Astrocyte (in vitro differentiated cells and primary cell): ENCODE measurements at regions not wholly inside any gene's neighbourhood (a gene's known extent, or its start where the extent isn't known, plus 50 kb on each side); places are given as distances from the start of the nearest gene placed in this dataset.

ENCODE experiments used
- DNase-seq: peaks from one replicate; pipeline ENCODE4 v3.0.0-alpha.2; 2010; ENCODE audit warnings: low read depth
- FAIRE-seq: peaks from 2 replicates; lab custom pipeline; 2011; peaks lifted over from hg19 to GRCh38; lab: Jason Lieb, UNC
- H2AFZ ChIP-seq: 2 replicates; pipeline ENCODE4 v1.6.0; 2012; ENCODE audit warnings: low read depth, low read length, inconsistent platforms
- H3K27ac ChIP-seq: 2 replicates; pipeline ENCODE4 v1.5.1; 2011; ENCODE audit warnings: low read depth, low read length, inconsistent platforms
- H3K27me3 ChIP-seq: 2 replicates; pipeline ENCODE4 v1.6.0; 2011; ENCODE audit warnings: low read length, inconsistent platforms; ENCODE audit not compliant: insufficient read depth
- H3K36me3 ChIP-seq: 2 replicates; pipeline ENCODE4 v1.5.1; 2011; ENCODE audit warnings: low read length, inconsistent platforms; ENCODE audit not compliant: insufficient read depth
- H3K4me1 ChIP-seq: 2 replicates; pipeline ENCODE4 v1.5.1; 2011; ENCODE audit warnings: low read length, inconsistent platforms; ENCODE audit not compliant: insufficient read depth
- H3K4me2 ChIP-seq: 2 replicates; pipeline ENCODE4 v1.6.0; 2012; ENCODE audit warnings: low read length, inconsistent platforms
- H3K4me3 ChIP-seq: 2 replicates; pipeline ENCODE4 v1.5.1; 2011; ENCODE audit warnings: low read depth, mild to moderate bottlenecking, low read length, inconsistent platforms; ENCODE audit not compliant: insufficient read depth
- H3K79me2 ChIP-seq: 2 replicates; pipeline ENCODE4 v1.6.0; 2012; ENCODE audit warnings: mild to moderate bottlenecking, low read length, inconsistent platforms; ENCODE audit not compliant: insufficient read depth
- H3K9ac ChIP-seq: 2 replicates; pipeline ENCODE4 v1.6.0; 2012; ENCODE audit warnings: mild to moderate bottlenecking, low read length, inconsistent platforms
- H3K9me3 ChIP-seq: 2 replicates; pipeline ENCODE4 v1.5.1; 2012; ENCODE audit warnings: low read depth, mild to moderate bottlenecking, low read length, inconsistent platforms; ENCODE audit not compliant: insufficient read depth
- H4K20me1 ChIP-seq: 2 replicates; pipeline ENCODE4 v1.6.0; 2012; ENCODE audit warnings: low read length, inconsistent platforms; ENCODE audit not compliant: insufficient read depth
- H3K27ac Mint-ChIP-seq: one replicate; pipeline ENCODE4 v1.8.0; 2021; ENCODE audit warnings: mild to moderate bottlenecking, mixed read lengths; ENCODE audit not compliant: unreplicated experiment
- H3K27me3 Mint-ChIP-seq: one replicate; pipeline ENCODE4 v1.8.0; 2021; ENCODE audit warnings: low read depth, mixed read lengths; ENCODE audit not compliant: unreplicated experiment
- H3K36me3 Mint-ChIP-seq: one replicate; pipeline ENCODE4 v1.8.0; 2021; ENCODE audit warnings: low read depth, mixed read lengths; ENCODE audit not compliant: unreplicated experiment
- H3K4me1 Mint-ChIP-seq: one replicate; pipeline ENCODE4 v1.8.0; 2021; ENCODE audit warnings: low read depth, mixed read lengths; ENCODE audit not compliant: unreplicated experiment
- H3K4me3 Mint-ChIP-seq: one replicate; pipeline ENCODE4 v1.8.0; 2021; ENCODE audit warnings: mild to moderate bottlenecking, moderate library complexity, mixed read lengths; ENCODE audit not compliant: unreplicated experiment
- H3K9me3 Mint-ChIP-seq: one replicate; pipeline ENCODE4 v1.8.0; 2021; ENCODE audit warnings: mild to moderate bottlenecking, mixed read lengths; ENCODE audit not compliant: unreplicated experiment
- CTCF ChIP-seq: IDR thresholded peaks from 2 replicates; pipeline ENCODE4 v1.5.1; 2011; ENCODE audit warnings: low read depth, mild to moderate bottlenecking, inconsistent platforms, low read length, moderate library complexity; ENCODE audit not compliant: insufficient read depth
- EZH2 ChIP-seq: IDR thresholded peaks from 2 replicates; pipeline ENCODE4 v1.6.1; 2012; ENCODE audit warnings: mild to moderate bottlenecking, low read length, inconsistent platforms; ENCODE audit not compliant: insufficient read depth

- Mint-ChIP-seq H3K36me3 (no peaks in the 10 kb centered on the region), H3K4me1 (no peaks in the 10 kb centered on the region), H3K4me3 (no peak overlapping the region), H3K27me3 (no peaks in the 10 kb centered on the region), H3K9me3 (no peaks in the 10 kb centered on the region), H3K27ac (no peak overlapping the region)
- H3K79me2 ChIP-seq, result no peaks in the 10 kb centered on the region
- TF ChIP-seq CTCF (no peak), EZH2 (no peak)
- H3K4me3 ChIP-seq, result no peak overlapping the region
- H3K27ac ChIP-seq, result no peak overlapping the region
- no peak overlapping the region for H3K4me2 ChIP-seq
- peaks cover 2% of the 10 kb centered on the region for H3K9me3 ChIP-seq
- no peaks in the 10 kb centered on the region for H3K27me3 ChIP-seq
- FAIRE-seq, result no peak
- H2AFZ ChIP-seq, result no peak overlapping the region
- no peaks in the 10 kb centered on the region for H4K20me1 ChIP-seq
- H3K9ac ChIP-seq, result no peak overlapping the region
- no peaks in the 10 kb centered on the region for H3K4me1 ChIP-seq
- H3K36me3 ChIP-seq, result no peaks in the 10 kb centered on the region
- no peak for DNase-seq
These were observed 63.9 kb upstream of the LARGE1 start for GRCh38 chr22:33984211-33984610.

GRCh38 chr22:33984656-33985285 is 64.5 kb upstream of the LARGE1 start:
- Histone ChIP-seq H3K4me2 (no peak overlapping the region), H3K27me3 (no peaks in the 10 kb centered on the region), H3K79me2 (no peaks in the 10 kb centered on the region), H3K4me1 (no peaks in the 10 kb centered on the region), H3K4me3 (no peak overlapping the region), H4K20me1 (no peaks in the 10 kb centered on the region), H2AFZ (no peak overlapping the region), H3K9me3 (peaks cover 2% of the 10 kb centered on the region), H3K27ac (no peak overlapping the region), H3K36me3 (no peaks in the 10 kb centered on the region), H3K9ac (no peak overlapping the region)
- H3K4me1 Mint-ChIP-seq, result no peaks in the 10 kb centered on the region
- no peak overlapping the region for H3K4me3 Mint-ChIP-seq
- no peak overlapping the region for H3K27ac Mint-ChIP-seq
- no peaks in the 10 kb centered on the region for H3K9me3 Mint-ChIP-seq
- FAIRE-seq (no peak), DNase-seq (no peak)
- TF ChIP-seq CTCF (no peak), EZH2 (no peak)
- H3K27me3 Mint-ChIP-seq, result no peaks in the 10 kb centered on the region
- no peaks in the 10 kb centered on the region for H3K36me3 Mint-ChIP-seq

- H3K27me3 Mint-ChIP-seq, result no peaks in the 10 kb centered on the region
- no peak for FAIRE-seq
These were observed 65.2 kb upstream of the LARGE1 start for GRCh38 chr22:33985506-33985905.

More at GRCh38 chr22:33985506-33985905, 65.2 kb upstream of the LARGE1 start:
- Mint-ChIP-seq H3K4me1 (no peaks in the 10 kb centered on the region), H3K36me3 (no peaks in the 10 kb centered on the region), H3K9me3 (no peaks in the 10 kb centered on the region), H3K27ac (no peak overlapping the region), H3K4me3 (no peak overlapping the region)
- Histone ChIP-seq H3K4me3 (no peak overlapping the region), H2AFZ (no peak overlapping the region), H3K79me2 (no peaks in the 10 kb centered on the region), H3K27me3 (no peaks in the 10 kb centered on the region), H3K4me2 (no peak overlapping the region), H3K36me3 (no peaks in the 10 kb centered on the region), H4K20me1 (no peaks in the 10 kb centered on the region), H3K4me1 (no peaks in the 10 kb centered on the region), H3K27ac (no peak overlapping the region), H3K9me3 (peaks cover 2% of the 10 kb centered on the region), H3K9ac (no peak overlapping the region)
- TF ChIP-seq EZH2 (no peak), CTCF (no peak)
- no peak for DNase-seq
